ENCODE measurements at regions not wholly inside any gene's neighbourhood (a gene's known extent, or its start where the extent isn't known, plus 50 kb on each side); places are given as distances from the start of the nearest gene placed in this dataset.
A peak's percentile ranks its signal among the peaks of the same experiment; 100 is the strongest.

DNA sequence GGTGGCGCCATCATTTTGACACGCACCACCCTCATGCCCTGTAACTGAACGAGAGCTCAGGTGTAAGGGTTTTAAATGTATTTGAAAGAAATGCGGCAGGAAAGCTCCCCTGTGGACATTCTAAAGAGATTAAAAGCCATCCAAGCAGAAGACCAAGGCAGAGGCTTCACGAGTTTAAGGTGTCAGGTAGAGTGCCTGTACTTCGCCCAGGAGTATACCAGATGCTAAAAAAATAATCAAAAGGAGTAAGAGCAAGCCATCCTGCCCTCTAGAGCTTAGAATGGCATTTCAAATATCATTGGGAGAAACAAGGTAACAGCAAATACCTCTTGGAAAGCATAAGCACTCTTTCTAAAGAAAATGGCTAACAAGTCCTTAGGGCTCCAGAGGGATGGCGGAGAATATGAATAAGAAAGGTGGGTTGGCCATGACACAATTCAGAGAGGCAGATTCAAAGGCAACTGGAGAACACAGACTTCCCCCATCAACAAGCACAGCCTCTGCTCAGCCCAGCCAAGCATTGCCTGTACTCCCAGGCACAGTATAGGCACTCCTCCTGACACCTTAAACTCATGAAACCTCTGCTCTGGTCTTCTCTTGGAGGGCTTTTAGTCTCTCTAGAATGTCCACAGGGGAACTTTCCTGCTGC lies 447.6 kb downstream of the SUCLA2 start:
- Histone ChIP-seq H3K27ac (ENCODE audit: low read depth in 1 of 2, low read length in 2 of 2) (no peak overlapping the region), H3K4me3 (replicated peaks in 1 of 3; ENCODE audit: low read depth in 2 of 3, low read length in 3 of 3) (no peak overlapping the region), H3K79me2 (ENCODE audit: insufficient read depth, low read length) (no peaks in the 10 kb centered on the region), H3K4me1 (ENCODE audit: control insufficient read depth in 1 of 2, insufficient read depth in 2 of 2, low read length in 2 of 2) (no peaks in the 10 kb centered on the region), H3K9me3 (replicated peaks in 1 of 2; ENCODE audit: control insufficient read depth in 1 of 2, insufficient read depth in 1 of 2, low read length in 2 of 2) (no peaks in the 10 kb centered on the region), H3K27me3 (ENCODE audit: control insufficient read depth in 2 of 2, insufficient read depth in 2 of 2, low read length in 2 of 2) (no peaks in the 10 kb centered on the region), H4K20me1 (ENCODE audit: insufficient read depth, low read length) (no peaks in the 10 kb centered on the region), H2AFZ (ENCODE audit: insufficient read depth, low read depth, low read length, poor library complexity, severe bottlenecking) (no peak overlapping the region), H3K4me2 (replicated peaks; ENCODE audit: extremely low read depth, low read length, poor library complexity, severe bottlenecking) (no peak overlapping the region), H3K36me3 (replicated peaks in 1 of 2; ENCODE audit: control insufficient read depth in 1 of 2, insufficient read depth in 2 of 2, low read length in 2 of 2) (no peaks in the 10 kb centered on the region), H3K9ac (ENCODE audit: insufficient read depth, low read length, poor library complexity, severe bottlenecking) (no peak overlapping the region)
- 97% methylated on average over 3 of the region's 7 CpGs for WGBS (ENCODE audit: insufficient coverage)
- H3K27ac Mint-ChIP-seq, result peak overlapping the region in 2 of 7 donors; percentile 24 to 32
- DNase-seq, result no peak
- H3K27me3 Mint-ChIP-seq (ENCODE audit: low read depth in 3 of 3), result peaks cover 0 to 3% (median 0%) of the 10 kb centered on the region in 3 donors
- H3K36me3 Mint-ChIP-seq, result no peaks in the 10 kb centered on the region
- no peaks in the 10 kb centered on the region for H3K4me1 Mint-ChIP-seq
- H3K4me3 Mint-ChIP-seq, result no peak overlapping the region
- peaks cover 0 to 4% (median 1%) of the 10 kb centered on the region in 7 donors for H3K9me3 Mint-ChIP-seq
- intact Hi-C loops (cut with micrococcal nuclease), result no loop called here
- TF ChIP-seq, protein P1, sequence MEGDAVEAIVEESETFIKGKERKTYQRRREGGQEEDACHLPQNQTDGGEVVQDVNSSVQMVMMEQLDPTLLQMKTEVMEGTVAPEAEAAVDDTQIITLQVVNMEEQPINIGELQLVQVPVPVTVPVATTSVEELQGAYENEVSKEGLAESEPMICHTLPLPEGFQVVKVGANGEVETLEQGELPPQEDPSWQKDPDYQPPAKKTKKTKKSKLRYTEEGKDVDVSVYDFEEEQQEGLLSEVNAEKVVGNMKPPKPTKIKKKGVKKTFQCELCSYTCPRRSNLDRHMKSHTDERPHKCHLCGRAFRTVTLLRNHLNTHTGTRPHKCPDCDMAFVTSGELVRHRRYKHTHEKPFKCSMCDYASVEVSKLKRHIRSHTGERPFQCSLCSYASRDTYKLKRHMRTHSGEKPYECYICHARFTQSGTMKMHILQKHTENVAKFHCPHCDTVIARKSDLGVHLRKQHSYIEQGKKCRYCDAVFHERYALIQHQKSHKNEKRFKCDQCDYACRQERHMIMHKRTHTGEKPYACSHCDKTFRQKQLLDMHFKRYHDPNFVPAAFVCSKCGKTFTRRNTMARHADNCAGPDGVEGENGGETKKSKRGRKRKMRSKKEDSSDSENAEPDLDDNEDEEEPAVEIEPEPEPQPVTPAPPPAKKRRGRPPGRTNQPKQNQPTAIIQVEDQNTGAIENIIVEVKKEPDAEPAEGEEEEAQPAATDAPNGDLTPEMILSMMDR (IDR thresholded peaks at IDR 0.05), result no peak

DNA sequence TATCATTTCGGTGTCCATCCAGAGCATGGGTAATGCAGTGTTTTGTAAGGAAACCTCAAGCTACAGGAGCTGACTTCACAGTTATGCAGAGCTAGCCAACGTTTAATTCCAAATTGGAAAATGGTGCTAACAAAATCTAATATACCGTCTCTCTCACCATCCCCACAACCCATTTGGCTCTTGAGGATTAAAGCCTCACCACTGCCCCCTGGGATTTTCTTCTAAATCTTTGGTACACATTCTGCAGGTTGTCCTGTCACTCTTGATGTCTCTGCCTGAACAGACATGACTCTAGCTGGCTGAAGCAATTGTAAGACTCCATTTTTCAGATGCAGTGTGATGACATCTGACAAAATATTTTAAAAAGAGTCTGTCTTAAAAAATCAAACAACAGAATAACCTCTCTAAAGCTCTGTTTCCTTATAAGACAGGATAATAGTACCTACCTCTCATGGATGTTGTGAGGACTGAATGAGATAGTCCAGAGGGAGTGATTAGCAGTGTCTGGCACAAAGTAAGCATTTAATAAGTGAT lies 451.8 kb downstream of the SUCLA2 start:
- Mint-ChIP-seq H3K27me3 (ENCODE audit: low read depth in 3 of 3) (peaks cover 0 to 1% (median 0%) of the 10 kb centered on the region in 3 donors), H3K27ac (no peak overlapping the region), H3K9me3 (peaks cover 0 to 5% (median 0%) of the 10 kb centered on the region in 7 donors), H3K4me1 (no peaks in the 10 kb centered on the region), H3K36me3 (no peaks in the 10 kb centered on the region), H3K4me3 (no peak overlapping the region)
- Histone ChIP-seq H3K4me1 (ENCODE audit: control insufficient read depth in 1 of 2, insufficient read depth in 2 of 2, low read length in 2 of 2) (no peaks in the 10 kb centered on the region), H3K27me3 (ENCODE audit: control insufficient read depth in 2 of 2, insufficient read depth in 2 of 2, low read length in 2 of 2) (no peaks in the 10 kb centered on the region), H3K4me2 (replicated peaks; ENCODE audit: extremely low read depth, low read length, poor library complexity, severe bottlenecking) (no peak overlapping the region), H3K9ac (ENCODE audit: insufficient read depth, low read length, poor library complexity, severe bottlenecking) (no peak overlapping the region), H3K27ac (ENCODE audit: low read depth in 1 of 2, low read length in 2 of 2) (no peak overlapping the region), H4K20me1 (ENCODE audit: insufficient read depth, low read length) (no peaks in the 10 kb centered on the region), H2AFZ (ENCODE audit: insufficient read depth, low read depth, low read length, poor library complexity, severe bottlenecking) (no peak overlapping the region), H3K4me3 (replicated peaks in 1 of 3; ENCODE audit: low read depth in 2 of 3, low read length in 3 of 3) (no peak overlapping the region), H3K9me3 (replicated peaks in 1 of 2; ENCODE audit: control insufficient read depth in 1 of 2, insufficient read depth in 1 of 2, low read length in 2 of 2) (no peaks in the 10 kb centered on the region), H3K79me2 (ENCODE audit: insufficient read depth, low read length) (no peaks in the 10 kb centered on the region), H3K36me3 (replicated peaks in 1 of 2; ENCODE audit: control insufficient read depth in 1 of 2, insufficient read depth in 2 of 2, low read length in 2 of 2) (no peaks in the 10 kb centered on the region)
- DNase-seq, result no peak
- no CpG with 5 or more reads among the region's 3 CpGs for WGBS (ENCODE audit: insufficient coverage)
- TF ChIP-seq, protein P1 (IDR thresholded peaks at IDR 0.05), result no peak
- intact Hi-C loops (cut with micrococcal nuclease), result no loop called here
